Sciatic nerve (tissue), 2 donors: ENCODE measurements at regions not wholly inside any gene's neighbourhood (a gene's known extent, or its start where the extent isn't known, plus 50 kb on each side); places are given as distances from the start of the nearest gene placed in this dataset.
A peak's percentile ranks its signal among the peaks of the same experiment; 100 is the strongest.

Experiments used
- ATAC-seq: fragments of 200-7000 bp; cut with Tn5 transposase; one replicate; pipeline ENCODE4 v1.9.1; 2020; ENCODE audit warnings: mild to moderate bottlenecking, moderate library complexity
- DNase-seq: peaks from one replicate; pipeline ENCODE4 v3.0.0-alpha.2; 2020; ENCODE audit warnings: low spot score
- intact Hi-C: fragments of 100-400 bp; cut with DNase I; formaldehyde crosslinking; loops from one replicate; pipeline ENCODE4 v1.14.2; 2022
- donor health status: DM: no; HTN: no; CAD: no.
- donor health status: DM: no; HTN: no; CAD: no.

DNA sequence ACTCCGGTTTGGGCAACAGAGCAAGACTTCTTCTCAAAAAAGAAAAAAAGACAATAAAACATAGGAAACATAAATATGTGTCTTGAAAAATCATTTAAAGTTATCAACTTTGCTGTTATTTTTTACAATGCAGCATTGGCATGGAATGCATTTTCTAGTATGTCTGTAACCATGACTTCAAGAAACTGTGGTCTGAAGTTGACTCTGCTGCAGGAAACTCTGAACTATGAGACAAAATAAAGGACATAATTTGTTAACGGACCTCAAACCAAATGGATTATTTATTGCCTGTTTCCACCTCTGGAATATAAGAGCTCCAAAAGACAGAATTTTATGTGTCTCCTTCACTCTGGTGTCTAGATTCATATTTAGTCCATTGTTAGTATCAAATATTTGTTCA, 79.1 kb downstream of the TRIB2 start:
- DNase-seq, result no peak
- intact Hi-C loops, result no loop called here
- ATAC-seq, result no peak

DNA sequence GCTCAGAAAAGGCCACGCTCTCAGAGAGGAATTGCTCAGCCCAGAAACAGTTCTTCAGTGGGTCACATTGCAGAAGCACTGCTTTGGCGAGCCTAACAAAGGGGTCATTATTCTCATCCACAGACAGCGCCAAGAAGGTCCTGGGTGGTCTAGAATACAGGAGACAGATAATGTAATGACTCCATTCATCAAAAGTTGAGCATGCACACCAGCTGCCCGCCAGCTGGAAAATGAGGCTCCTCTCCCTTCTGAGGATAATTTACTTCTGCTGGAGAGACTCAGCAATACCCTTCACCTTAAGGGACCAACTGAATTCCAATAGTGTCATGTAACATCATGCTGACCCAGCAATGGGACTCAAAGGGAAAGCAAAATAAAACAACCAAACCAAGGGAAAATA, 79.9 kb downstream of the TRIB2 start:
- ATAC-seq (peak; percentile 98), DNase-seq (peak; percentile 72)
- intact Hi-C loops, result no loop called here

DNA sequence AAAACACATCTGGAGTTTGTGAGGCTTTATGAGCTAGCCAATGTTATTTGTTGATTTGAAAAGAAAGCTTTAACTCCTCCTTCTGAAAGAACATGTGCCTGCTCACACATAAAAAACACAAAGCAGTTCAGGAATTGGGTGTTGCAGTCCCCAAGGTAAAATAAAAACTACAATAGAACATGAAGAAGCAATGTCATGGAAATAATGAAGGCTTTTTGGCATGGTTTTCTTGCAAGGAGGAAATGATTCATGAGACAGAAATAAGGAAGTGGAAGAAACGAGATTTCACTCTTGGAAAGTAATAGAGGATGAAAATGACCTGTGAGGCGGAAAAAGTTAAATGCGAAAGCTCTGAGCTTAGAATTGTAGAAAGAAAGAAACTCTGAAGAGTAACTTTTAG, 81.1 kb downstream of the TRIB2 start:
- DNase-seq, result no peak
- intact Hi-C loops, result no loop called here
- ATAC-seq, result peak; percentile 65

DNA sequence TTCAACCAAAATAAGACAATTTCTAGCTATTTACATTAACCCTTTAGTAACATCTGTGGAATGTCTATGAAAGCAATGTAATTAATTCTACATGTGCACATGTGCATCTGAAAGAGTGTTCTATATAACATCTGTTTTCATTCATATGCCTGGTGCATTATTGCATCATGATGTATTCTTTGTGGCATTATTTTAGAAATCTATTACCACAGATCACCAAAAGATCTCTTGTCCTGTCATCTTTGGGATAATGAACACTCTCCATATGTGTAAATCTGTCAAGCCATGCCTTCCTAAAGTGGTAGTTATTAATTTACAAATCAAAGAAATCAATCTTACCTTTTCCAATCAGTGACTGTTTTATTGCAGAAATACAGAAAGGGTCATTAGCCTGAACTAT, 86.9 kb downstream of the TRIB2 start:
- no peak for ATAC-seq
- intact Hi-C loops, result no loop called here
- no peak for DNase-seq

DNA sequence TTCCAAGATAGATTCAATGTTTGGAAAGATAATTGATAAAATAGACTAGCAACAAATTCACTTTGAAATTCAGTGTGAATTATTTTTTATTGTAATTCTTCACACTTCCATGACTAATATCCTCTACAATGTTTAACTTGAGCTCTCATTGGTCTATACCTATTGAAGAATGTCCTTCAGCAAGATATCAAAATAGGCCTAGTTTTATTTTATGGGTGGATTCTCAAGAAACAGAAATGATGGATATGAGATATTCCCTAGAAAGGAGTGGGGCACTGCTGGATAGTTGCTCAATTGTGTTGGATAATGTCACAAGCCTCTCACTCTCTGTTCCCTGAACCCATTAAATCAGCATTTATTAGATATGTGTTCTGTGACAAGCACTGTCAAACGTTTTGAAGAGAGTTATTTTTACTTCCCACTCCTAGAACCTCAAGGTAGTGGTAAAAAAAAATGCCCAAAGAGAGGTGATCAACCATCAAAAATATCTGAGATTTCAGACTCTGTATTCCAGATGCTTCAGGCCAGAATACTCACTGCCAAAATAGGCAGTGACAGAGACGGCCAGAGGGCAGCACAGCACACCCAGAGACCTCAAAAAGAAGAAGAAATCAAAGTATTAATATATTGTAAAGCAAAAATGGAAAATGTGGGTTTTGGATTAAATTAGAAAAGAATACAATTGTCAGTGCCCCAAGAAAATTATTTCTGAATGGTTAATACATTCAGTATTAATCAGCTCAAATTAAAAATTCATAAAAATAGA, 87.5 kb downstream of the TRIB2 start:
- intact Hi-C loops, result no loop called here
- no peak for DNase-seq
- no peak for ATAC-seq

DNA sequence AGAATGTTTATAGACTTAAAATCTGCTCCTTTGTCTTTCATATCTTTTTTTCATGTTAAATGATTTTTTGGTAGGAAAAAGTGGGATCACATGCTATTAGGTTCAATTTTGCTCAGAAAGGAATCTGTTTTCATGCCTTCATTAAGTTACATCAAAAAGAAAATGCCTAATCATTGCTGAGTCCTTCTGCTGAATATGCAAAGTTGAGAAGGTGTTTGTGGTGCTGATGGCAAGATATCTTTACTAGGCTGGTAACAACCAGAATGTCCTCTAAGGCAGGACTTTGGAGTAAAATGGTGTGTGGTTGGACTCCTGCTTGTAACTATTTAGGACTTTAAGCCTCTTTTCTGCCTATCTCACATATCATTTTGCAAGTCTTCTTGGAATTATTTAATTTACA, 88.3 kb downstream of the TRIB2 start:
- ATAC-seq, result no peak
- no peak for DNase-seq
- intact Hi-C loops, result no loop called here

DNA sequence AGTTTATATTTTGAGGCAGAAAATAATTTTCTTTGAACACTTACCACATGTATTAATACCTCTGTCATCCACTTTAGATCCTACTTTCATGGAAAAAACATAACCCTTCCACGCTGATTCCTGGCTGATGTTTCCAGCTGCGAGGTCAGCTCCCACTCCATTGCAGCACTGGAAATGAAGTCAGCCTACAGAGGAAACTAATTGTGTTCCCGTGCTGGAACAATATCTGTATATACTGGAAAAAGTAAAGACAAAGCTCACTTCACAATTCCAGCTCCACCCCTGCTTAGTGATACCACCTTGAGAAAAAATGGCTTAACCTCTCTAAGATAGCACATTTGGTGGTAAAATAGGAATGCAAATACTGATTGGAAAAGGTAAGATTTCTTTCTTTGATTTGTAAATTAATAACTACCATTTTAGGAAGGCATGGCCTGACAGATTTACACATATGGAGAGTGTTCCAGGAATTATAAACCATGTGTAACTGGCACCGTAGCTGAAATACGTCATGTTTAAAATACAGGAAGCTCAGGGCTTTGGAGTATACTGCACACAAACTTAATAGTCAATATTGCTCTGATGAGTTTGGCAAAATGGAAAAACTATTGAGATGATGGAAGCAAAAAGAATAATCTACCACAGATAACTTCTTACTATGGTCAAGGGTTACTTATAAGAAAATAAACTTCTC, 90.0 kb downstream of the TRIB2 start:
- intact Hi-C loops, result no loop called here
- no peak for DNase-seq
- ATAC-seq, result no peak

DNA sequence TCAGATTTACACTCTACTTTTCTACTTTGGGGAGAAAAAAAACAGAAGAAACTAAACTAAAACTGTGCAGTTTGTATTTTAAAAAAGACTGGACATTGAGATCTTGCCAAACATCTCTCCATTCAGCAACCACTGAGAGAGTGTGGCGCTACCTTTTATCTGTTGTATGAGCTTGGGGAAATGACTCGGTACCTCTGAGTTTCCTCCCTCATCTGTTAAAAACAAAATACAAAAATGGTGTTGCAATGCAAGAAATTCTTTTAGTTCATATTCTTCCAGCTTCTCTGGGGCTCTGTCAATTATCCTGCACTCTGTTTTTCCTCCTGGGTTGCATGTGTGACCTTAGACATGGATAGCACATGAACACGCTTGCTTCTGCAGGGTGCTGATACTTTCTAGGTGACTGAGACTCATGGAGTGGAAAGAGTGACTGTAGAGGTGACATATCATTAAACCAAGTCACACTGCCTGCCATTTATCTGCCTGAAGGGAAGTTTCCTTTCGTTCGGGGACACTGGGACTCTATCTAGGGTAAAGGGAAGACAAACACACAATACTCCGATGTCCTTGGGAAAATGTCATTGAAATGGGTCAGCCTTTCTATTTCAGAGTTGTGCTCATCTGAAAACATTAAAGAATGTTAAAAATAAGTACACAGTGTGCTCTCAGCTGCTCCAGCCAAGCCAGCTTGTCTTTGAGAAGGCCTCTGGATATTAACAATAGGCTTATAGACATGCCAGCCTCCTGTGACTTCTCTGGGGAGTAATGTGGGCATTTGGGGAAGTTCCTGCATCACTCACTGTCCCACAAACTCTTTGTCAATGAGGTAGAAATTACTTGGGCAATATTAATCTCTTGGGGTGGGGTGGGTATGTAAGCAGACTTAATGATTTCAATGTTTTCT, 91.4 kb downstream of the TRIB2 start:
- ATAC-seq (peak; percentile 82), DNase-seq (no peak)
- intact Hi-C loops, result no loop called here

DNA sequence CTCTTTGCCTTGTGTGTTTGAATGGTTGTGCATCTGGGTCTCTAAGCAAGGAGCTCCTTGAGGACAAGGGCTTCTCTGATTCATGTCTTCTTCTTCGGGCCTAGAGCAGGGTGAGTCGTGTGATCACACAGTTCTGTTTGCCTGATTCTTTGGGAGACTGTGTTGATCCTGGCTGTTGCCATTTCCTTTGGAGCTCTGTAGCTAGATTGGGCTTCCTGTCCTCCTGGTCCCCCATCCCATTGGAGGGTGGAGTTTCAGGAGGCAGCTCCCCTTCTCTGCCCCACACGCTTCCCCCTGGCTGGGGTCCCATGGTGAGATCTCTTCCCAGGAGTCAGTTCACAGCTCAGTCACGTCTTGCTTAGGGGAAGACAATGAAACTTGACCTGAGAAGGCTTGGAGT, 92.8 kb downstream of the TRIB2 start:
- intact Hi-C loops, result no loop called here
- peak; percentile 46 for ATAC-seq
- no peak for DNase-seq

DNA sequence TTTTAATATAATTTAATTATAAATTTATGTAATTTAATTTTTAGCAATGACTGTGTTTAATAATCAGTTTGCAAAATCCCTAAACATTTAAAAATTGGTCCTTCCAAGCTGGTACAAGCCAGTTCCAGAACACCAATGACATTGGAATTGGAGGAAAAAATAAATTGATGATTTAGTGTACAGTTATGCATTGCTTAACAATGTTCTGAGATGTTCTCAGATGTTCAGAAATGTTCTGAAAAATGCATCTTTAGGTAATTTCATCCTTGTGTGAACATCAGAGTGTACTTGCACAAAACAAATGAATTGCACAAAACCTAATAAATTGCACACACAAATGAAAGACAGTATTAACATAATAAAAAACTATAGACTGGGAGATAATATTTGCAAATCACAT, 95.2 kb downstream of the TRIB2 start:
- ATAC-seq (no peak), DNase-seq (no peak)
- intact Hi-C loops, result no loop called here

DNA sequence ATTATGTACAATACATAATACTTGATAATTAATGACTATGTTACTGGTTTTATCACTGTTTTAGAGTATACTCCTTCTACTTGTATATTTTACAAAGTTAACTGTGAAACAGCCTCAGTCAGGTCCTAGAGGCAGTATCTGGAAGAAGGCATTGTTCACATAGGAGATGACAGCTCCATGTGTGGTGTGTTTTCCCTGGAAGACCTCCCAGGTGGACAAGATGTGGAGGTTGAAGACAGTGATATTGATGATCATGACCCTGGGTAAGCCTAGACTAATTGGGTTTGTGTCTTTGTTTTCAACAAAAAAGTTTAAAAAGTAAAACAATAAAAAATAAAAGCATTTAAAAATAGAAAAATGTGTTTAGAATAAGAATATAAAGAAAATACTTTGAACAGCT, 96.4 kb downstream of the TRIB2 start:
- ATAC-seq, result no peak

DNA sequence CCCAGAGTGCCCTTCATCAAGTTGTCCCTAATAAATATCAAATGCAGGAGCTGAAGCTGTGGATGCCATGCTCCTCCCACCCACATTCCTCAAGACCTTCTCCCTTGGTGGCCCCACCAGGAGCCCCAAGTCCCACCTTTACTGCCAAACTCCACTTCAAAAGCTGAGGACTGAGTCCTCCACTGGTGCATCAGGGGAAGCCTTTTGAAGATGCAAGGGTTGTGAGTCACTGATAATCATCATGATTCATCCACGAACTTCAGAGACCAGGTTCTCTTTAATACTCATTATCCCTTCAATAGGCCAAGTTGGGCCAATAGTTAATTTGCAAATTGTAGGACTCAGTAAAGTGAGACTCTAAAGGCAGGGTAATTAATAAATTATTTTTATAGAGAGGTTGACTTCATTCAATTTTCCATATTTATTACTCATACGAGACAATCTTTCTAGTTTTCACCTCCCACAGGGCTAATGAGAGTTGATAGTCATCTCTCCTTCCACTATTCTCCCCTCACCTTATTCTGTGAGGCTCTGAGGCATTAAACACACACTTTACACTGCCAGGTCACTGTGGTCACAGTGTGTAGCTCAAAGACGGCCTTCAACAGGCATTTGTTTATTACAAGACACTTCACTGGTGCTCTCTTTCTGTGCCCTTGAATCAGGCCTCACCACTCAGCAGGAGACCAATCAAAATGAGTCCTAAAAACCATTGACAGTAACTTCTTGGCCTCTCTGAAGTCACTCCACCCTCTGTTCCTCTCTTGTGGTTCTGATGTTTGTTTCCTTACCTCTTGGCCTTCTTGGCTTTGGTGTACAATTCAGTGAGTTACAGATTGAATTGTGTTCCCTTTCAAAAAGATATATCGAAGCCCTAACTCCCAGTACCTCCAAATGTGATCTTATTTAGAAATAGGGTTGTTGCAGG, 99.9 kb downstream of the TRIB2 start:
- ATAC-seq, result no peak
- intact Hi-C loops, result no loop called here
- no peak for DNase-seq

More for the DNA sequence above, 96.4 kb downstream of the TRIB2 start:
- DNase-seq, result no peak
- intact Hi-C loops, result no loop called here

DNA sequence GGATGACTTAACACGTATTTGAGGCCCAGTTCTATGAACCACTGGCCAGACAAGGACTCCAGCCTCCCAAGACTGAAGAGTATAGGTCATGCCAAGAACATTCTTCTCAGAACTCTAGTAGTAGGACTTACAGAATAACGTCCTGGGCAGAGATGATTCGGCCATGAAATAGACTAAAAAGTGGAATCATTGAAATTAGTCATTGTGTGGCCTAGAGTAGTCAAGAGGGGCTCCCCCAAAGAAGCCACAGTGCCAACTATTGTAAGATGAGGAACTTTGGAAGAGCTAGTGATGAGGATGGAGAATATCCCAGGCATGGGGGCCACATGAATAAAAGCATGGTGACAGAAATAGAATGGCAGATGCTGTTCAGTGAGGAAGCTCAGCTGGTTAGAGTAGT, 101.1 kb downstream of the TRIB2 start:
- no peak for DNase-seq
- intact Hi-C loops, result no loop called here
- no peak for ATAC-seq

DNA sequence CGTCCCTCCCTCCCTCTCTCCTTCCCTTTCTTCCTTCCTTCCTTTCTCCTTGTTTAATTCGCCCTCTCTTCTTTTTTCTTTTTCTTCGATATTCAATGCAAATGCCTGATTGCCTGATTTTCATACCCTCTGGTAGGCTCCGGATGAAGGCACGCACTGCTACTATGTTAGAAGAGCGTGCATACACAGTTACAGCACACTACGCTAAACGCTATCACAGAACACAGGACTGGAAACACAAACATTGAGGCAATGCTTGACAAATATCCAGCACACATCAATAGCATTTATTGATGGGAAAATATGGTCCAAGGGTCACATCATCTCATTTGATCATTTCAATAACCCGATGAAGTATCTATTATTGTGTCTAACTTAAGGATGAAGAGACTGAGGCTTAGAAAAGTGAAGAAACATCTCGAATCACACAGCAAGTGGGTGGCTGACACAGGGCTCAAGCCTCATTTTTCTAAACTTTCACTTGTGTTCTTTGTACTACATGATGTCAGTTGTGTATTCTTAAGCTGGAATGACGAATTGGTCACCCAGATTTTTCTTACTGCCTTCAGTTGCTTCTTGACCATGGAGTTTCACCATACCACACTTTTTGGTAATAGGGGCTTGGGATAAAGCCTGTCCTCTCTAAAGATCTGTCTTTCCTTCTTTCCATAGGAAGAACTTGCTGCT, 101.8 kb downstream of the TRIB2 start:
- no peak for DNase-seq
- intact Hi-C loops, result no loop called here
- peak; percentile 43 for ATAC-seq

DNA sequence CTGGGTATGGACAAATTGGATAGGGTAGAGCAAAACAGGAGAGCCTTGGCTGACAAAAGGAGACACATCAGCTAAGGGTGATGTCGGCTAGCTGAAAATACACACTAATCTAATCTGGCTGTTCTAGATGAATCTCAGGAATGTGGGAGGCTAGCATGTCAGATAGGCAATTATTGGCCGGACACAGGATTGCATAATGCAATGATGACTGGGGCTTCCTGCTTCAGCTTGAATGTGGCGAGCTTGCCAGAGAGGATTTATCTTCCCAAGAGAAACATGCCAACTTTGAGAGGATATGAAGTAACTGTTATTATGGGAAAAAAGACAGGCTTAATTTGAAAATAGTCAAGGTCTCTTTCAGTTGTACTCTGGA, 102.4 kb downstream of the TRIB2 start:
- intact Hi-C loops, result no loop called here
- DNase-seq, result peak; percentile 72
- ATAC-seq, result peak; percentile 98

DNA sequence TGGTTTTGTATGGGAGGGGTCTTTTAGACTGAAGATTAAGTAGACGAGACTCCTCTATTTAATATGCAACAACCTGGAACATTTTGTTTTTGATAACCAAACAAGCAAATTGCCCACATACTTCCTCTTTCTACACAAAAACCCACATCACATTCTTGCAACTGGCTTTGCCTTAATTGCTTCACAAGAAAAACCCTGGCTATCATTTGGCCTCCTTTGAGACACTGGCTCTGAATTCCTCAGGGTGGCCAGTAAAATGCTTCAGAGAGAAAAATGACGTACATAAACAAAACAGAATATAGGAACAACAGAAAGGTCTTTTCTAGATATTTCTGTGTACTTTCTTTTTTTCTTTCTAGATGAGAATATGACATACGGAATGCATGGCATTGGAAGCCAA, 103.0 kb downstream of the TRIB2 start:
- no peak for ATAC-seq
- DNase-seq, result no peak
- intact Hi-C loops, result no loop called here

DNA sequence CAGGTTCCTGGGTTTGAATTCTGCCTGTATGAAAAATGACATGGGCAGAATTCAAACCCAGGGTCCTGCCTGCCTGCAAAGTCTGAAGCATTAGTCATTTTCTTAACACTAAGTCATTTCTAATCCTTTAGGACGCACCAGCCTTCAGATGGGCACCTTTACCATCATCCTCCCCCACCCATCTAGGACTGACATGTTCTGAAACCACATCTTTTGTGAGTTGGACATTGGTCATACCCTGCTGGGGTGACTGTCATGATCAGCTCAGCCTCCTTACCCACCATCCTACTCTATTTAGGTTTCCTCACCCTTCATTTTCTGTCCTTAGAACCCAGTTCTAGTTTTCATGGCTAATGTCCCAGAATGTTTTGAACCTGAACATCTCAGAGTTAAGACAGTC, 104.9 kb downstream of the TRIB2 start:
- intact Hi-C loops, result no loop called here
- DNase-seq (no peak), ATAC-seq (no peak)

DNA sequence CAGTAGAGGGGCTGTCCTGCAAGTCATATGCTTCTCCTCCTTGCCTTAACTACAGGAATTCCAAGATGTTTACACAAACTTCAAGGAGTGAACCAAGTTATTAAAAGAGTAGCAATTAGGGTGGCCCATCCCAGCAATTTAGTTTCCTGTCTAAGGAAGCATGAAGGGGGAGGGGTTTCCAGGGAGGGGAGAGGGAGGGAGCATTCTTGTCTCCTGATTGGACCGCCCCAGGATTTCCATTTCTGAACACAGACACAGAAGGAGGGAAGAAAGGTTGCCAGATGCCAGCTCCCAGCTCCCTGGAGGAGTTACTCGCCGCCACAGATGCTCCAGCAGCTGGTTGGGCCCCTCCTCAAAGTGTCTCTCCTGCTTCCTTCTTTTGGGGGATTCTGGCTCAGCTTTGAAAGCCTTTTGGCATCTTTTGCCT, 107.6 kb downstream of the TRIB2 start:
- ATAC-seq, result peak; percentile 48
- intact Hi-C loops, result no loop called here
- peak; percentile 62 for DNase-seq
